Thyroid gland (tissue), 4 donors: ENCODE measurements at regions not wholly inside any gene's neighbourhood (a gene's known extent, or its start where the extent isn't known, plus 50 kb on each side); places are given as distances from the start of the nearest gene placed in this dataset.

Source experiments
- POLR2A ChIP-seq, 2 donors: fragments of 450-650 bp; IDR thresholded peaks; one replicate each; pipeline ENCODE4 v1.6.1; 2017; ENCODE audit warnings: antibody characterized with exemption in 2 of 2, mild to moderate bottlenecking in 2 of 2, moderate library complexity in 1 of 2
- TF ChIP-seq, protein P1 (sequence below), 6 experiments: fragments of 200-600 bp in 3 of 6; fragments of 450-650 bp in 3 of 6; sonication (generic) in 3 of 6; IDR thresholded peaks; one replicate each; pipeline ENCODE4 v1.5.1; 2016 to 2019; ENCODE audit warnings: antibody characterized with exemption in 6 of 6, mild to moderate bottlenecking in 2 of 6, inconsistent platforms in 1 of 6, moderate library complexity in 1 of 6

DNA sequence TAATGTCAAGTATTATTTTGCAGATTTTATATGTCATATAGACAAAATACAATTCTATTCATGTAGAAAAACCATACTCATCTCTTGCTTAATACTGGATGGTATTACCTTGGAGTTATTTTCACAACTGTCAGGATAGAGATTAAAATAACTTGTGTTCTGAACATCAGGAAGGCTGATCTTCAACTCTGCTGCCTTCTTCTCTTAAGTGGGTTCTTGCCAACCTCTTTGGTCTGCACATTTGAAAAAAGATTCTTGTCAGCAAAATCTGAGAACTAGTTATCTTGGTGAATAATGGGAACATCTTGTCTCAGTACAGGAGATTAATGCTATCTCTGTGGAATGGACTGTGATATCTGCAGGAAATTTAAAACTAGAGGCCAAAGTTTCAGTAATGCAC lies 95.2 kb upstream of the FAM216B start:
- TF ChIP-seq POLR2A (IDR thresholded peaks at IDR 0.05), result no peak
- TF ChIP-seq, protein P1, sequence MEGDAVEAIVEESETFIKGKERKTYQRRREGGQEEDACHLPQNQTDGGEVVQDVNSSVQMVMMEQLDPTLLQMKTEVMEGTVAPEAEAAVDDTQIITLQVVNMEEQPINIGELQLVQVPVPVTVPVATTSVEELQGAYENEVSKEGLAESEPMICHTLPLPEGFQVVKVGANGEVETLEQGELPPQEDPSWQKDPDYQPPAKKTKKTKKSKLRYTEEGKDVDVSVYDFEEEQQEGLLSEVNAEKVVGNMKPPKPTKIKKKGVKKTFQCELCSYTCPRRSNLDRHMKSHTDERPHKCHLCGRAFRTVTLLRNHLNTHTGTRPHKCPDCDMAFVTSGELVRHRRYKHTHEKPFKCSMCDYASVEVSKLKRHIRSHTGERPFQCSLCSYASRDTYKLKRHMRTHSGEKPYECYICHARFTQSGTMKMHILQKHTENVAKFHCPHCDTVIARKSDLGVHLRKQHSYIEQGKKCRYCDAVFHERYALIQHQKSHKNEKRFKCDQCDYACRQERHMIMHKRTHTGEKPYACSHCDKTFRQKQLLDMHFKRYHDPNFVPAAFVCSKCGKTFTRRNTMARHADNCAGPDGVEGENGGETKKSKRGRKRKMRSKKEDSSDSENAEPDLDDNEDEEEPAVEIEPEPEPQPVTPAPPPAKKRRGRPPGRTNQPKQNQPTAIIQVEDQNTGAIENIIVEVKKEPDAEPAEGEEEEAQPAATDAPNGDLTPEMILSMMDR (IDR thresholded peaks at IDR 0.05), result no peak
